Activated CD8-positive, alpha-beta memory T cell treated with anti-CD3 and anti-CD28 coated beads, Interleukin-2, amount 50 U/mL, for 4 hours (primary cell): ENCODE measurements at regions not wholly inside any gene's neighbourhood (a gene's known extent, or its start where the extent isn't known, plus 50 kb on each side); places are given as distances from the start of the nearest gene placed in this dataset.

Experiments used
- DNase-seq: peaks from one replicate; pipeline ENCODE4 v3.0.0-alpha.2; 2020

DNA sequence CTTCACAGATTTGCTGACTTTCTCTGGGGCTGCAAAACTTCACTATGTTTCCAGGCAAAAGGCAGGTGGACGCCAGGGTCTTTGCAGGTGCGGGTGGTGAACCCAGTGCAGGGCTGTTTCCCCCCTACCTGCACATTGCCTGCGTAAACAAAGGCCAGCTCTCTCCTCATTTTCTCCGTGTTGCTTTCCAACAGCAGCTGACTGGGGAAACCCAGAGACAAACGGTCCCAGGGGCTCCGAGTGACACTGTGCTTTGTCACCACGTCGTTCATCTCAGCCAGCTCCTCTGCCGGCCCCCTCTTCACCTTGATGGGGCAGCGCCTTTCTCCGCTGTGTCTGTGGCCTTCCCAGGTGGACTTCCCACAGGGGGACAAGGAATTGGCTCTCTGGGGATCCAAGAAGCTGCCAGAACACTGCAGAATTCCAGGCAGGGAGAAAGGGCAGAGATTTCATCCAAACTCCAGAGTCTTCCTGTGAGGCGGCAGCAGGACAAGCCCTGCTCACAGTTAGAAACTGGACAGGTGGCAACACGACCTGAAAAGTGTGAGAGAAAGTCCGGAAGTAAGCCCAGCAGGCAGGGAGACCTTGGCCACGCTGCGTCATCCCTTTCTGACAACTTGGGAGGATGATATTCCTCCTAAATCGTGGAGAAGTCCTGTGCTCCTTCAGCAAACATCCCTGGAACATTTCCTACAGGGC, 1493.7 kb downstream of the TBC1D22A start:
- no peak for DNase-seq

DNA sequence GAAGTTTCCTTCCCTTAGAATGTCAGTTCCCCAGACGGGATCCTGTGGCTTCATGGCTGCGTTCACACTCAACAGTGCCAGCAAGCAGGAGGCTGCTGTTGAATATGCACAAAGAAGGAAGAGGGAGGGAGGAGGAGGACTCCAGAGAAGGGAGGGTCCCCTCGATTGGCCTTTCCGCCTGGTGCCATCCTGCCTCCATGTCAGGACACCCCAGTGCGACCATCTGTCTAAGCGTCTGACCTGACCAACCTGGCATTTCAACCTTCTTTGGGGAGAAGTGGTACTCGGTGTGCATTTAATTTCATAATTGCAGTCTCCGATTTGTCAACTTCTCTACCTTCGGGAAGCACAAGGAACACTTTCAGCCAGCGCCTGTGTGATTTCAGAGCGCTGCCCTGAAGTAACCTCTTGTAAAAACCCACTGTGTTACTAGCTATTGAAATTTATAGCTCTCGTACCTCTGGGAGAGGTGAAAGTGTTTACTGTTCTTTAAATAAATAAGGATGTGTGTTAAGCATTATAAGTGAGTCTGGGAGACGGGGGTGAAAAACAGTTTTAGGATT, 1491.9 kb downstream of the TBC1D22A start:
- no peak for DNase-seq

DNA sequence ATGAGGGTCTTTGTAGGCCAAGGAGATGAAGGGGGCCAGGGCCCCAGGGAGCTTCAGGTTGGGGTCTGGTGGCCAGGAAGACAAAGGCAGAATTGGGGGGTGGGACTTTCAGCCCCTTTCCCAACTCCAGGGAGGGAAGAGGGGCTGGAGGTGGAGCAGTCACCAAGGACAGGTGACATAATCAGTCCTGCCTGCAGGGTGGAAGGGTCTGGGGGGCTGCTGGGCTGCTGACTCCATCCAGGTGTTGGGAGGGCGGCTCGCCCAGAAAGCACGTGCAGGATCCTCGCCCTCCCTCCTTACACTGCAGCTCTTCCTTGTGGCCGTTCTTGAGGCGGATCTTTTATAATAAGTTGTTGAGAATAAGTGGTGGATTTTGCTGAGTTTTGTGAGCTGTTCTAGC, 1491.1 kb downstream of the TBC1D22A start:
- no peak for DNase-seq

DNA sequence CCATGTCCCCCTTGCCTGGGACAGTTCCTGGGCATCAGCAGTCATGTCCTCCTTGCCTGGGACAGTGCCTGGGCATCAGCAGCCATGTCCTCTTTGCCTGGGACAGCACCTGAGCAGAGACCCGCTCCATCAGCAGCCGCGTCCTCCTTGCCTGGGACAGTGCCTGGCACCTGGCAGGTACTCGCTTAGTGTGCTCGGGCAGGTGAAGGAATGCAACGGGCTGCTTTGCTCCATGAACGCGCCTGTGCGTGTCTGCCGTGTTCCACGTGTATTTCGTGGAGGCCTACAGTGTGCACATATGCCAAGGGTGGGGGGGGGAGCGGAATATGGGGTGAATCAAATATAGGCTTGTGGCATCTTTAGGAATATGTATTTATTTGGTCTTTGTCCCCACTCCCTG, 1490.7 kb downstream of the TBC1D22A start:
- no peak for DNase-seq

DNA sequence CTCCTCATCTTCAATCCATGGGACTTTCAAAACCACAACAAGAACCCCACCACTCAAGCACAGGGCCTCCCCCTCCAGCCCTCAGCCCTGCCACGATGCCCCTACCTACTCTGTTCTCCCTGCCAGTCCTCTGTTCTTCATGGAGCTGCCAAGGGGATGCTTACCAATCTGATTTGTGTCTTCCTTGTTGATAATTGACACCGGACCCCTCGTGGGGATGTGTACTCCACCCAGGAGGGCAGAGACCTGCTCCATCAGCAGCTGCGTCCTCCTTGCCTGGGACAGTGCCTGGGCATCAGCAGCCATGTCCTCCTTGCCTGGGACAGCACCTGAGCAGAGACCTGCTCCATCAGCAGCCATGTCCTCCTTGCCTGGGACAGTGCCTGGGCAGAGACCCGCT, 1489.2 kb downstream of the TBC1D22A start:
- no peak for DNase-seq

- DNase-seq = no peak
Observed at GRCh38 chr22:48250937-48251530, 1488.6 kb downstream of the TBC1D22A start.

DNA sequence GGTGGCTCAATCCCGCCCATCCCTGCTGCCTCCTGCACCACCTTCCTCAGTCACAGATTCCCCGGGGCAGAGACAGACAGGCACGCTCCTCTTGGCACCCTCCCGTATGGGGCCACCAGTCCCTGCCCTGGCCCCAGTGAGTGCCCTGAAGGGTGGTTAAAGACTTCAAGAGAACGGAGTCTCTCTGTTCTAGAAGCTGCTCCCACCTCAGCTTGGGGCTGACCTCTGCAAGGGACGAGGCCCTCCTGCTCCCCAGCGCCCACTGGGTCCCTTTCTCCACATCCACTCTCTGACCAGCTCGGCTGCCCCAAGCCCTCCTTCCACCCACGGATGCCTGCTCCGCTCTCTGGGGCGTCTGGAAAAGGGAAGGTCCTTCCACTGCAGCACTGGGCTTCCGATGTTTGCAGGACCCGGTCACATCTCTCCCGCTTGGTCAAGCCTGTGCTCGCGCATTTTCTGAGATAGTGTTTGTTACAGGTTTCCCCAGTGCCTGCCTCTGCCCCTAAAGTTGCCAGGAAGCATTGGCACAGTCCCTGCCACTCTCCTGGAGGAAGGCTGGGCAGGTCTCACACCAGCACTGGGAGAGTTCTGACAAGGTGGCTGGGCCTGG, 1487.9 kb downstream of the TBC1D22A start:
- no peak for DNase-seq

DNA sequence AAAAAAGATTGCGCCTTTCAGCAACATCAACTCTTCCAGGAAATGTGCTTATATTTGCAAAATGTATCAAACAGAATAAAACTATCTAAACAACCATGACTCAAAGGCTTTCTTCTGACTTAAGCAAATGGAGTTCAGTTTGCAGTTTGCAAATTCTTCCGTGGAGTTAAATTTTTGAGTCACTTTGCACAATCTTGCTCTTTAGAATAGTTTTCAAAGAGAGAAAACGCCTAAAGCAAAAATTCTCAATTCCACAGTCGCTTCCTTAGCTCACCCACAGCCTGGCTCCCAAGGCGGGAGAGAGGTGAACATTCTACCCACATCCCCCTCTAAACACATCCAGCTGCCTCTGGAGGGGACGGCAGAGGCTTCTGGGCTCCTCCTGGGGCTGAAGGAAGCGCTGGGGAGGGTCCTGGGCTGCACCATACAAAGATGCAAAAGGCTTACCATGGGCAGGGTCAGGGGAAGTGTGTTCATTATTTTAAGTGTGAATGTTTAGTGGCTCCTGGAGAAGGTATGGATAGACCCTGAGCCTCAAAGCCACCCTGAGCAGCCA, 1487.3 kb downstream of the TBC1D22A start:
- DNase-seq = no peak

GRCh38 chr22:48248901-48249455, 1486.5 kb downstream of the TBC1D22A start:
- DNase-seq = no peak

DNA sequence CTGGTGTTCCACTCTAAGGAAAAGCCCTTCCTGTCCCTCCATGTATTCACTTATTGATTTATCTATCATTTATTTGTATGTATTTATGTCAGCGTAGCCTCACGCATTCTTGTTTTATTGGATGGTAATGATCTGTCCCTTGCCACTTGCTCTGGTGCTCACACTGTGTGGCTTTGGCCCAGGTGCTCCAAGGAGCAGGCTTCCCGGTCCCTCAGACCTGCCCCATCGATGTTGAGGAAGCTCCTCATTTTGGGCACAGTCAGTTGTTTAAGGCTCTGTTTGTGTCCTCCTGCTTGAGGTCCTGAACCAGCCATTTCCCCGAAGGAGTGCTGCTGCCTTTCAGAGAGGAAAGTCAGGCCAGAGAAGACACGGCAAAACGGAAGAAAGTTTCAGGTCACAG, 1485.4 kb downstream of the TBC1D22A start:
- DNase-seq = no peak

DNA sequence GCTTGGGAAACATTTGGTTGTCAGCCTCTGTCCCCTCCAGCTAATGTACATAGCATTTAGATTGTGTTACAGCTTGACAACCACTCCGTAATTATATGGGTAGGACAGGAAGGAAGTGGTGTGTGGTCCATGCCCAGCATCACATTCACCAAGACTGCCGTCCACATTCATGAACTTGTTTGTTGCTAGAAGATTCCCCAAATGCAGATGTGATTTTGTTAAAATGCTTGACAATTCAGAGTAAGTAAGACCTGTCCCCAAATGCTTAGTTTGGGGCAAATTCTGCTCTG, 1482.7 kb downstream of the TBC1D22A start:
- DNase-seq = no peak

- DNase-seq = no peak
Observed at GRCh38 chr22:48244388-48245195, 1482.1 kb downstream of the TBC1D22A start.

DNA sequence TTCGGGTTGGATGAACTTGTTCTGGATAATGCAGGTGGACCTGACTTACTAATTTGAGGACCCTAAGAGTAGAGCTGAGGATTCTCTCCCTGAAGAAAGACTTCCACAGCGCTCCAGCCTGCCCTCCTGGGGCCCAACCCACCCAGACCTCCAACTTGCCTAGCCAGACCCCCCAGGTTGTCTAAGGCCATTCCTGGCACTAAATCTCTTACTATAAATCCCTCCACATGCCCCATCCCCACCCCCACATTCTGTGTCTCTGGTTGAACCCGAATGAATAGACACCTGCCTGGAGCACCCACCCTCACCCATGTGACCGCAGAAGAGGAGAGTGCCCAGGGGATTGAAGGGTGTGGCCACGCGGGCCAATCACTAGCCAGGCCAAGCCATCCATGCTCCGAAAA, 1480.0 kb downstream of the TBC1D22A start:
- DNase-seq = no peak

DNA sequence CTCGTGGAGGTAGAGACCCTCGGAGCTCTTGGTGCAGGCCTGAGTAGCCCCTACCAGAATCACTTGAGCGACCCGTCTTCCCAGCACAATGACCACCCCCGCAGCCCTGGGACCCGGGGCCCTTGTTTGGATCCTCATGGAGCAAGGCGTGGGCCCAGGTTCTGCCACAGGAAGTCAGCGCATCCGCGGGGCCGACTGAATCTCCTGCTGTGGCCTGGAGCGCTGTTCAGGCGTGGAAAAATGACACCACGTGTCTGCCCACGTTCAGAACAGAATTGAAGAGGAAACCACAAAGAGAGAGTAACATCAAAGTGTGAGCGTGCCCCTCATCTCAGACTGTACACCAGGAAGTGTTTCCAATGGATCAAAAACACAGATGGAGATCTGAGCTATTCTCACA, 1479.2 kb downstream of the TBC1D22A start:
- no peak for DNase-seq

- DNase-seq = no peak
Observed at GRCh38 chr22:48240935-48241230, 1478.4 kb downstream of the TBC1D22A start.

GRCh38 chr22:48240148-48240934, 1477.9 kb downstream of the TBC1D22A start:
- DNase-seq = no peak

DNA sequence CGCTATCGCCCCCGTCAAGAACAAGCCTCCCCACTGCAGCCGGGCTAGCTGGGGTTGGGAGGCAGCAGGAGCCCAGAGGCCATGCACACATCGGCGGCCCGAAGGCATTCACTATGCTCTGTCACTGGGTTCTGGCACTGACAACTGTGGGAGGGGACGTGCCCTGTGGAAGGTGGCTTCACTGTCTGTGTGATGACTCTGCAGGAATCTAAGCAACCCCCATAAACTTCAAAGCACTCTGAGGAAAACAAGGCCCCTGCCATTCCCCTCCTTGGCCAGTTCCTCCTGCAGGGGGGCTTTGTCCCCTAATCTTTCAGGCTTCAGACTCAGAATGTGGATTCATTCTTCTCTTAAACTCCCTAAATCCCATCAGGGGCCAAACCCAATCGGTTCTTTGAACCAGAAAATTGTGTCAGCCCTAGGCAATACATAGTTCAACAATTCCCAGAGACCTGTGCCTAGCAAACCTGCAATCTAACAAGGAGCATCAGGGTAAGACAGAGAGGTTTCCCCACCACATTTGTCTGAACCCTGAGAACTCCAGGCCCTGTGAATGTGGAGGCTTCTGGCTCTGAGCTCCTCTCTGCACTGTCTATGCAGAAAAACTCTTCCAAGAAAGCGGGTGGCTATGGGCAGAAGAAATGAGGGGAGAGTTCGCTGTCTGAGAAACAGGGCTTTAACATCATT, 1477.2 kb downstream of the TBC1D22A start:
- no peak for DNase-seq

DNA sequence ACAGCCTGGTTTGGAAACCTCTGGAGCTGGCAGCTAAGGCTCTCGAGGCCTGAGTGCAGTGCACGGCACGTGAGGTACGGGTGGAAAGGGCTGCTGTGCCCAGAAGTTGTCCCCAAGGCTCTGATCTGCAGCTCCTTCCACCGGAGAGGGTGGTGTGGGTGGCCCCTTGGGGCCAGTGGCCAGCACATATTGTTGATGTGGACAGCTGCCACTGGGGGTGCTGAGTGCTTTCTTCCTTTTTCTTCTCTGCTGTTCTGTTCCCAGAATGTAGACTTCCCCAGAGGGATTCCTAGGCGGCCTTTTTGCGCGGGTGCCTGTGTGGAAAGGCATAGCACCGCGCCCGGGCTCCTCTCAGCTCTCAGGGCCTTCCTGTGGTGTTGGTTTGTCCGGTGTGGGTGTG, 1476.5 kb downstream of the TBC1D22A start:
- no peak for DNase-seq

DNA sequence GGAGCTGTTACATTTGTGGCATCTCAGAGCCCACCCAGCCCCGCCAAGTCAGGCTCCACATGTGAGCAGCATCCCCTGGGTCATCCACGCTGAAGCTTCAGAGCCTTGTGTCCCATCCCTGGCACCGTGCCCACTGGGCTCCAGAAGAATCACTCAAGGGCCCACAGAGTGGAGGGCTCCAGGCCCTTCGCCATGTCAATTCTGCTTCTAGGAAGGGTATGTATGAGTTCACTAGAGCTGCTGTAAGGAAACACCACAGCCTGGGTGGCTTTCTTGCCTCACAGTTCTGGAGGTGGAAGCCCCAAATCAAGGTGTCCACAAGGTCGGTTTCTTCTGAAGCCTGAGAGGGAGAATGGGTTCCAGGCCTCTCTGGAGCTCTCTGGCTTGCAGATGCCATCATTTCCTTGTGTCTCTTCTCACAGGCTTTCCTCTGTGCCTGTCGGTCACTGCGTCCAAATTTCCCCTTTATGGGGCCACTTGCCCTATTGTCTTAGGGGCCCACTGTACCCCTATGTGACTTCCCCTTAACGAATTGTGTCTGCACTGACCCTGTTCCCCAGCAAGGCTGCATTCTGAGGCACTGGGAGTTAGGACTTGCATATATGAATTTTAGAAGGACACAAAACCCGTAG, 1476.0 kb downstream of the TBC1D22A start:
- no peak for DNase-seq

DNA sequence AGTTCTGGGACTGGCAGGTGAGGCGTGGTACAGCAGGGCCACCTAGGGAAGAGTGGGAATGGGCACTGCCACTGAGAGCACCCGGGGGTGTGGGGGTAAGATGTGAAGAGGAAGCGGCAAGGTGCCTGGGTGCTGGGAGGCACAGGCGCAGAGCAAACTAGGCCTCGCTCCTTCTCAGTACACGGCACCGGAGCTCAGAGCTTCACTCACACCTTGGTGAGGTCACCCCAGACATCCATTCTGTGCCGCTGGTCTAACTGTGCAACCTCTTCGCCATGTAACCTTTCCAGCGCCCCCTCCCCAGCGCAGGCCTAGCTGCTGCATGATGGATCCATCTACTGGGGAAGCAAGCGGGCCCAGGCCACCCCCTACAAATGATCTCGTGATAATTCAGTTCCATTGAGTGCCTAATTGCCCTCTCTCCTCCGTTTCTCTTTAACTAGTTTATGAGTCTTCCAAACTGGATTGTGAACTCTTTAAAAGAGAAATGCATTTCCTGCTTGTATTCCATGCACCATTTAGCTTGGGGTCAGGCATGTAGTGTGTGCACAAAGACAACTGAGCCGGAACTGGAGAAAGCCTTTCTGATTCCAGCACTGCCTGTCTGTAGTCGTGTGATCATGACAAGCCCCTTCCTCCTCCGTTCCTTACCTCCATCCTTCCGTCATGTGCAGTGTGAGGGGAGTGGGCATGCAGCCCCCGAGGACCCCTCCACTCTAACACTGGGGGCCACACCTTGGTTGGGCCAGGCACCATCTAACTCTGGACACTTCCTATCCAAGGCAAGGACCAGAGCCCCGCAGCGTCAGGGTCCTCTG, 1475.2 kb downstream of the TBC1D22A start:
- DNase-seq = no peak
